Choroid plexus epithelial cell (primary cell): ENCODE measurements at regions not wholly inside any gene's neighbourhood (a gene's known extent, or its start where the extent isn't known, plus 50 kb on each side); places are given as distances from the start of the nearest gene placed in this dataset.
A peak's percentile ranks its signal among the peaks of the same experiment; 100 is the strongest.

ENCODE experiments used
- DNase-seq: peaks from one replicate; pipeline ENCODE4 v3.0.0-alpha.2; 2010; ENCODE audit warnings: low read depth
- H3K4me3 ChIP-seq: 2 replicates; pipeline ENCODE4 v1.5.1; 2011; ENCODE audit warnings: low read depth, mild to moderate bottlenecking, control low read depth, low read length, moderate library complexity
- CTCF ChIP-seq: conservative IDR thresholded peaks from 2 replicates; pipeline ENCODE4 v1.5.1; 2011; ENCODE audit warnings: low read depth, mild to moderate bottlenecking, control low read depth, inconsistent platforms, low read length, moderate library complexity

- no peak for DNase-seq
These were observed 571.1 kb upstream of the ZNF608 start for GRCh38 chr5:125317536-125317995.

GRCh38 chr5:125321654-125322053 lies 575.2 kb upstream of the ZNF608 start:
- no peak for DNase-seq
- no peak for TF ChIP-seq CTCF
- H3K4me3 ChIP-seq = no peak overlapping the region

More at GRCh38 chr5:125317536-125317995, 571.1 kb upstream of the ZNF608 start:
- TF ChIP-seq CTCF = no peak
- H3K4me3 ChIP-seq = no peak overlapping the region

GRCh38 chr5:125323613-125324012 lies 577.2 kb upstream of the ZNF608 start:
- DNase-seq = no peak
- TF ChIP-seq CTCF = no peak
- H3K4me3 ChIP-seq = no peak overlapping the region

GRCh38 chr5:125325488-125326149 lies 579.2 kb upstream of the ZNF608 start:
- DNase-seq = no peak
- no peak for TF ChIP-seq CTCF
- no peak overlapping the region for H3K4me3 ChIP-seq

- no peak for TF ChIP-seq CTCF
- peak; percentile 90 for DNase-seq
- H3K4me3 ChIP-seq = no peak overlapping the region
These were observed 579.7 kb upstream of the ZNF608 start for GRCh38 chr5:125326150-125326510.

GRCh38 chr5:125327676-125328075 lies 581.2 kb upstream of the ZNF608 start:
- no peak for TF ChIP-seq CTCF
- no peak for DNase-seq
- no peak overlapping the region for H3K4me3 ChIP-seq

- TF ChIP-seq CTCF = no peak
- H3K4me3 ChIP-seq = no peak overlapping the region
- DNase-seq = no peak
These were observed 585.7 kb upstream of the ZNF608 start for GRCh38 chr5:125331987-125332598.
